NCI-H1105 treated with DMSO at 0.1 percent for 48 hours (cell line): ENCODE measurements at regions not wholly inside any gene's neighbourhood (a gene's known extent, or its start where the extent isn't known, plus 50 kb on each side); places are given as distances from the start of the nearest gene placed in this dataset.
"Not testable (repeated sequence)": the region's sequence is repeated elsewhere in the genome, so short reads cannot be mapped to it uniquely, and the experiment has no call there.

Source experiments
- DNase-seq: peaks from one replicate; lab custom pipeline; 2025; lab: John Stamatoyannopoulos, UW

- DNase-seq, result peak; percentile 20
Measured at GRCh38 chr18:15315301-15315700, 567.3 kb downstream of the ANKRD30B start.

- not testable (repeated sequence) for DNase-seq
Measured at GRCh38 chr18:15318655-15319054, 570.7 kb downstream of the ANKRD30B start.

GRCh38 chr18:15329713-15330112, 581.7 kb downstream of the ANKRD30B start:
- DNase-seq, result not testable (repeated sequence)

GRCh38 chr18:15330149-15330548, 582.2 kb downstream of the ANKRD30B start:
- DNase-seq, result not testable (repeated sequence)

- DNase-seq, result not testable (repeated sequence)
Measured at GRCh38 chr18:15330600-15330999, 582.6 kb downstream of the ANKRD30B start.

GRCh38 chr18:15375671-15376070, 627.7 kb downstream of the ANKRD30B start:
- DNase-seq, result not testable (repeated sequence)

GRCh38 chr18:15407874-15408273, 659.9 kb downstream of the ANKRD30B start:
- not testable (repeated sequence) for DNase-seq
